ENCODE measurements at regions not wholly inside any gene's neighbourhood (a gene's known extent, or its start where the extent isn't known, plus 50 kb on each side); places are given as distances from the start of the nearest gene placed in this dataset.
A peak's percentile ranks its signal among the peaks of the same experiment; 100 is the strongest.

DNA sequence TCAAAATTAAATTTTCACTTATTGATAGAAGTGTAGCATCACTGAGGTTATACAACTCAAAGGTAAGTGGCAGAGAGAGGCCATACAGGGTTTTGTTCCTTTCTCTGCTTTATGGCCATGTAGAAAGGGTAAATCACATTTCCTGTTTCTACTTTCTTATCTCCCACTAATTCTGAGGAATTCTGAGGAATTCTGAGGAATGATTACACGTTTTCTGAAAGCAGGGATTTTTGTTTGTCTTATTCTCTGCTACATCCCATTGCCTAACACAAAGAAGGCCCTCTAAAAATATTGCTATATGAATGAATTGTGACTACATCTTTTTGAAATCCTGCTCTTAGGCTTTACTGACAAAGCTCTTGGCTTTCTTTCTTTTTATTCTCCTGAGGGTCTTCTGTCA is 516.9 kb upstream of the ZNF608 start:
- Histone ChIP-seq H3K4me3 (ENCODE audit: low read depth, low read length) (no peak overlapping the region), H3K36me3 (no peaks in the 10 kb centered on the region), H3K9me3 (ENCODE audit: severe bottlenecking) (peaks cover 7% of the 10 kb centered on the region), H3K27me3 (ENCODE audit: insufficient read depth, low read depth, severe bottlenecking) (no peaks in the 10 kb centered on the region), H3K27ac (no peak overlapping the region)
- TF ChIP-seq, protein P1, sequence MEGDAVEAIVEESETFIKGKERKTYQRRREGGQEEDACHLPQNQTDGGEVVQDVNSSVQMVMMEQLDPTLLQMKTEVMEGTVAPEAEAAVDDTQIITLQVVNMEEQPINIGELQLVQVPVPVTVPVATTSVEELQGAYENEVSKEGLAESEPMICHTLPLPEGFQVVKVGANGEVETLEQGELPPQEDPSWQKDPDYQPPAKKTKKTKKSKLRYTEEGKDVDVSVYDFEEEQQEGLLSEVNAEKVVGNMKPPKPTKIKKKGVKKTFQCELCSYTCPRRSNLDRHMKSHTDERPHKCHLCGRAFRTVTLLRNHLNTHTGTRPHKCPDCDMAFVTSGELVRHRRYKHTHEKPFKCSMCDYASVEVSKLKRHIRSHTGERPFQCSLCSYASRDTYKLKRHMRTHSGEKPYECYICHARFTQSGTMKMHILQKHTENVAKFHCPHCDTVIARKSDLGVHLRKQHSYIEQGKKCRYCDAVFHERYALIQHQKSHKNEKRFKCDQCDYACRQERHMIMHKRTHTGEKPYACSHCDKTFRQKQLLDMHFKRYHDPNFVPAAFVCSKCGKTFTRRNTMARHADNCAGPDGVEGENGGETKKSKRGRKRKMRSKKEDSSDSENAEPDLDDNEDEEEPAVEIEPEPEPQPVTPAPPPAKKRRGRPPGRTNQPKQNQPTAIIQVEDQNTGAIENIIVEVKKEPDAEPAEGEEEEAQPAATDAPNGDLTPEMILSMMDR (IDR thresholded peaks at IDR 0.05; ENCODE audit: low read depth, low read length), result no peak
- DNase-seq, result no peak

DNA sequence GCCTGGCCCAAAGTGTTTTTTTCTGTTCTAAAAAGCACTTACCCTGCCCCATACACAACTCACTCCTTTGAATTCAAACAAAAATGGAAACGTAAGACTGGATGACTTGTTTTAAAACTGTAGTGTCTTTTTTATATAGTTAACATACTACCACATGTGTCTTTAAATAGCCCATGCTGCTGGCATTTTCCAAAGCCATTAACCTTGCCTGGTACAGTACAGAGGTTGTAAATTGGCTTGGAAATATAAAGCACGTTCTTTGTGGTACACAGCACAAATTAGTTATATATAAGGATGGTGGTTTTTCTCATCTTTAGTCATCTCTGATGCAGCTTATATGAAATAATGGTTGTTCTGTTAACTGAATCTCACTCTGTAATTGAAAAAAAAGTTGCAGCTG is 519.7 kb upstream of the ZNF608 start:
- H3K27ac ChIP-seq, result no peak overlapping the region
- no peak overlapping the region for H3K4me3 ChIP-seq (ENCODE audit: low read depth, low read length)
- peaks cover 7% of the 10 kb centered on the region for H3K9me3 ChIP-seq (ENCODE audit: severe bottlenecking)
- TF ChIP-seq, protein P1 (IDR thresholded peaks at IDR 0.05; ENCODE audit: low read depth, low read length), result no peak
- H3K27me3 ChIP-seq (ENCODE audit: insufficient read depth, low read depth, severe bottlenecking), result no peaks in the 10 kb centered on the region
- no peaks in the 10 kb centered on the region for H3K36me3 ChIP-seq
- no peak for DNase-seq

DNA sequence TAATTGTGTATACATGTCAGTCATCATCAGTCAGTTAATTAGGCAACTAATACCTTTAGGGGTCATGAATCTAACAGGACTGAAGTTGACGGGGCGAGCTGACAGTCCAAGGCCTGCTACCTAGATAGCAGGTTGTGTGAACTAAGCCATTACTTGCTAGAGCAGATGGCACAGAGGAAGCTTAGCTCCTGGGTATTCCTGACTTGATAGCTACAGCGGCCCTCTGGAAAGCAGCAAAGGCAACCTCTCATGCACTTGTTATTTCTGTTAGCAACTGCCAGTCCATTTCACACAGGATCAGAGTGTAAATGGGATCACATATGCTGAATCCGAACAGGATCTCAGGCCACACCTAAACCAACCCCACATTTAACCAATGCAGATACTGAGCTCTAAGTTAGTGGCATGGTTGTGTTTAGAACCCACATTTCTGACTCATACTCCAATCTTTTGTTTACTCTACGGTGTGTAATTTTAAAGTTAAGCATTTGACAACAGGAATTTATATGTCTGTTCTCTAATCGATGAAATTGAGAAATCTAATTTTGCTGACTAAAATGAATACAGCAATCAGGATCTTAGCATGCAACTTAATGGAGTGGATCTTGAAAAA is 521.3 kb upstream of the ZNF608 start:
- H3K27me3 ChIP-seq (ENCODE audit: insufficient read depth, low read depth, severe bottlenecking), result no peaks in the 10 kb centered on the region
- peak overlapping the region; percentile 88 for H3K27ac ChIP-seq
- no peaks in the 10 kb centered on the region for H3K36me3 ChIP-seq
- H3K9me3 ChIP-seq (ENCODE audit: severe bottlenecking), result peaks cover 6% of the 10 kb centered on the region
- DNase-seq, result peak; percentile 92
- TF ChIP-seq, protein P1 (IDR thresholded peaks at IDR 0.05; ENCODE audit: low read depth, low read length), result no peak
- H3K4me3 ChIP-seq (ENCODE audit: low read depth, low read length), result peak overlapping the region; percentile 8; the same call in 1 of the 2 replicates

DNA sequence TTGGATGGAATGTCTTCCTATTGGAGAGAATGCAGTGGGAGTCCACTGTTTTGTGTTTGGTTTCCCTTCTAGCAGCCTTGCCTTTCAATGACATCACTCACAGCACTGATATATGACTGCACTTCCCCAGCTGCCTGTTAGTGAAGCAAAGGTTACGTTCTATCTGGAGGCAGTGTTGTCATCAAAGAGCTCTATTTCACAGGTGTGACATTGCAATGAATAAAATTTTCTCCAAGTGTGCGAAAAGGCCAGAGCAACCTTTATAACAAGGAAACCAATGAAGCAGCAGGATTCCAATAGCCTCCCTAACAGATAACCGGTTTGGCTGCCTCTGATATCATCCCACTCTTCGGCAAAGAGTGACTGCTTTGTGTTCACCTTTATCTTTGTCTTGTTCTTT is 523.5 kb upstream of the ZNF608 start:
- no peaks in the 10 kb centered on the region for H3K36me3 ChIP-seq
- H3K27ac ChIP-seq, result no peak overlapping the region
- no peaks in the 10 kb centered on the region for H3K27me3 ChIP-seq (ENCODE audit: insufficient read depth, low read depth, severe bottlenecking)
- DNase-seq, result no peak
- no peaks in the 10 kb centered on the region for H3K9me3 ChIP-seq (ENCODE audit: severe bottlenecking)
- H3K4me3 ChIP-seq (ENCODE audit: low read depth, low read length), result no peak overlapping the region
- TF ChIP-seq, protein P1 (IDR thresholded peaks at IDR 0.05; ENCODE audit: low read depth, low read length), result no peak

DNA sequence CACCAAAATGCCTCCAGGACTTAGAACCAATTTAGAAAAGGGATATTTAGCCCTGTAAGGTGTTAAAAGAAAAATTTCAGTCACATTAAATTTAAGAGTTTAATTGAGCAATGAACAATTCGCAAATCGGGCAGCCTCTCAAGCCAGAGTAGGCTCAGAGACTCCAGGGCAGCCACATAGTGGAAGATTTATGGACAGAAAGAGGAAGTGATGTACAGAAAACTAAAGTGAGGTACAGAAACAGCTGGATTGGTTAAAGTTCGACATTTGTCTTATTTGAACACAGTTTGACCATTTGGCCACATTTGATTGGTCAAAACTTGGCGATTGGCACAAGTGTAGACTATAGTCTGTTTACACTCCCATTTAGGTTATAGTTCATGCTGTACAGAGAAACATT is 525.9 kb upstream of the ZNF608 start:
- H3K27ac ChIP-seq, result no peak overlapping the region
- DNase-seq, result no peak
- TF ChIP-seq, protein P1 (IDR thresholded peaks at IDR 0.05; ENCODE audit: low read depth, low read length), result no peak
- H3K27me3 ChIP-seq (ENCODE audit: insufficient read depth, low read depth, severe bottlenecking), result no peaks in the 10 kb centered on the region
- H3K9me3 ChIP-seq (ENCODE audit: severe bottlenecking), result no peaks in the 10 kb centered on the region
- no peaks in the 10 kb centered on the region for H3K36me3 ChIP-seq
- H3K4me3 ChIP-seq (ENCODE audit: low read depth, low read length), result no peak overlapping the region

DNA sequence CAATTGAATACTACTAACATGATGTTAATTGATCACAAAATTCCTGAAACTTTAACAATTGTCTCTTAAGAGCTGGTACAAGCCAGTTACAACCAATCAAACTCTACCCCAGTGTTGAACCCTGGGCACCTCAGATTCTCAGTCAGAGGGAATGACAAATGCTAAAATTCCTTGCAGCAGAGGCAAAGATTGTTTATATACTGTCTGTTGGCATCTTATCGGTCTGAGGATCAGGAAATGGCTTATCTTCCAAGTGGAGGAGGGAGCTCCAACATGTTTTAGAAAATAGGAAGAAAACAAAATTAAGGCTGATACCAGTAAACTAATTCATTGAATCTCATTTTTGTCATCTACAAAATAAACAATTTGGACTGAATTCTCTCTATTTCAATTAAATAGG is 527.8 kb upstream of the ZNF608 start:
- H3K9me3 ChIP-seq (ENCODE audit: severe bottlenecking), result no peaks in the 10 kb centered on the region
- H3K36me3 ChIP-seq, result no peaks in the 10 kb centered on the region
- no peak overlapping the region for H3K4me3 ChIP-seq (ENCODE audit: low read depth, low read length)
- DNase-seq, result no peak
- H3K27me3 ChIP-seq (ENCODE audit: insufficient read depth, low read depth, severe bottlenecking), result no peaks in the 10 kb centered on the region
- H3K27ac ChIP-seq, result no peak overlapping the region
- TF ChIP-seq, protein P1 (IDR thresholded peaks at IDR 0.05; ENCODE audit: low read depth, low read length), result no peak

Measured in WERI-Rb-1 (cell line).